Keratinocyte (primary cell): ENCODE measurements at regions not wholly inside any gene's neighbourhood (a gene's known extent, or its start where the extent isn't known, plus 50 kb on each side); places are given as distances from the start of the nearest gene placed in this dataset.

ENCODE experiments used
- DNase-seq: peaks from one replicate; pipeline ENCODE4 v3.0.0-alpha.2; 2011; ENCODE audit warnings: low read depth, missing footprints, low spot score
- FAIRE-seq: peaks from 2 replicates; lab custom pipeline; 2011; peaks lifted over from hg19 to GRCh38; lab: Jason Lieb, UNC
- H2AFZ ChIP-seq: 2 replicates; pipeline ENCODE4 v1.6.0; 2012; ENCODE audit warnings: low read length, control low read depth, inconsistent platforms; ENCODE audit not compliant: control insufficient read depth
- H3K27ac ChIP-seq: 2 replicates; pipeline ENCODE4 v1.5.1; 2011; ENCODE audit warnings: low read length; ENCODE audit not compliant: control insufficient read depth, insufficient read depth
- H3K27me3 ChIP-seq: 3 replicates; pipeline ENCODE4 v1.6.0; 2011; ENCODE audit warnings: low read length; ENCODE audit not compliant: control insufficient read depth, insufficient read depth; ENCODE audit errors: extremely low read depth
- H3K36me3 ChIP-seq, 2 experiments: 2 replicates in 1 of 2; 3 replicates in 1 of 2; pipeline ENCODE4 v1.5.1; 2011; ENCODE audit warnings: low read length in 2 of 2, mild to moderate bottlenecking in 1 of 2; ENCODE audit not compliant: control insufficient read depth in 2 of 2, insufficient read depth in 2 of 2; ENCODE audit errors: extremely low read depth in 1 of 2
- H3K4me1 ChIP-seq: 3 replicates; pipeline ENCODE4 v1.5.1; 2011; ENCODE audit warnings: low read length; ENCODE audit not compliant: control insufficient read depth, insufficient read depth; ENCODE audit errors: extremely low read depth
- H3K4me2 ChIP-seq: 3 replicates; pipeline ENCODE4 v1.6.0; 2011; ENCODE audit warnings: low read depth, low read length; ENCODE audit not compliant: control insufficient read depth, insufficient read depth; ENCODE audit errors: extremely low read depth
- H3K4me3 ChIP-seq, 3 experiments: fragments of 200-600 bp in 1 of 3; sonication (generic) in 1 of 3; 2 replicates in 2 of 3; 3 replicates in 1 of 3; pipeline ENCODE4 v1.5.1; 2011 to 2016; ENCODE audit warnings: low read length in 3 of 3, mild to moderate bottlenecking in 3 of 3, control low read depth in 2 of 3, inconsistent platforms in 1 of 3, low read depth in 1 of 3, mixed read lengths in 1 of 3, mixed run types in 1 of 3, moderate library complexity in 1 of 3; ENCODE audit not compliant: control insufficient read depth in 2 of 3, insufficient read depth in 2 of 3; ENCODE audit errors: extremely low read depth in 1 of 3
- H3K79me2 ChIP-seq: 2 replicates; pipeline ENCODE4 v1.6.0; 2012; ENCODE audit warnings: low read length; ENCODE audit not compliant: control insufficient read depth, insufficient read depth
- H3K9ac ChIP-seq: 3 replicates; pipeline ENCODE4 v1.6.0; 2011; ENCODE audit warnings: low read length; ENCODE audit not compliant: control insufficient read depth, insufficient read depth; ENCODE audit errors: extremely low read depth
- H3K9me1 ChIP-seq: 3 replicates; pipeline ENCODE4 v1.6.0; 2011; ENCODE audit warnings: low read length; ENCODE audit not compliant: control insufficient read depth, insufficient read depth; ENCODE audit errors: extremely low read depth
- H3K9me3 ChIP-seq: 2 replicates; pipeline ENCODE4 v1.5.1; 2012; ENCODE audit warnings: low read depth, low read length; ENCODE audit not compliant: control insufficient read depth
- H4K20me1 ChIP-seq: 3 replicates; pipeline ENCODE4 v1.6.0; 2011; ENCODE audit warnings: low read length; ENCODE audit not compliant: control insufficient read depth, insufficient read depth; ENCODE audit errors: extremely low read depth
- CTCF ChIP-seq, 3 experiments: IDR thresholded peaks in 1 of 3; conservative IDR thresholded peaks in 1 of 3; optimal IDR thresholded peaks in 1 of 3; 2 replicates in 2 of 3; 3 replicates in 1 of 3; pipeline versions ENCODE3 to v1.5.1; 2011; ENCODE audit warnings: low read length in 3 of 3, mild to moderate bottlenecking in 3 of 3, moderate library complexity in 2 of 3, control low read depth in 1 of 3, inconsistent platforms in 1 of 3; ENCODE audit not compliant: insufficient read depth in 2 of 3; ENCODE audit errors: extremely low read depth in 1 of 3
- EZH2 ChIP-seq: IDR thresholded peaks from one replicate; pipeline ENCODE4 v1.6.1; 2012; ENCODE audit warnings: inconsistent platforms, mild to moderate bottlenecking, low read length, moderate library complexity
- dilution Hi-C: fragments of 300-500 bp; cut with MboI; formaldehyde crosslinking; loops from one replicate; pipeline ENCODE4 v1.7.0; 2020; ENCODE audit warnings: low sequenced_read_pairs; ENCODE audit not compliant: extremely low pct_ligation_motif_present

GRCh38 chr10:6813856-6814255 is 233.8 kb upstream of the PRKCQ start:
- H3K4me3 ChIP-seq = no peak overlapping the region
- H2AFZ ChIP-seq = no peak overlapping the region
- no peak overlapping the region for H3K27ac ChIP-seq
- H3K9me1 ChIP-seq = no peaks in the 10 kb centered on the region
- H3K27me3 ChIP-seq = no peaks in the 10 kb centered on the region
- H3K79me2 ChIP-seq = no peaks in the 10 kb centered on the region
- H3K4me1 ChIP-seq = no peaks in the 10 kb centered on the region
- H3K4me2 ChIP-seq = no peak overlapping the region
- dilution Hi-C loops = no loop called here
- peaks cover 3% of the 10 kb centered on the region for H4K20me1 ChIP-seq
- FAIRE-seq = no peak
- peaks cover 1 to 4% of the 10 kb centered on the region in 2 experiments for H3K36me3 ChIP-seq
- no peak for TF ChIP-seq CTCF (optimal IDR thresholded peaks at IDR 0.05 in 1 of 3, IDR thresholded peaks at IDR 0.05 in 1 of 3, conservative IDR thresholded peaks at IDR 0.05 in 1 of 3; ENCODE audit: extremely low read depth in 1 of 3, insufficient read depth in 2 of 3, low read length in 3 of 3)
- TF ChIP-seq EZH2 = no peak
- DNase-seq = no peak
- H3K9ac ChIP-seq = no peak overlapping the region
- H3K9me3 ChIP-seq = no peaks in the 10 kb centered on the region

- peaks cover 0 to 4% of the 10 kb centered on the region in 2 experiments for H3K36me3 ChIP-seq
Observed at GRCh38 chr10:6813306-6813705, 233.2 kb upstream of the PRKCQ start.

More at GRCh38 chr10:6813306-6813705, 233.2 kb upstream of the PRKCQ start:
- no peak overlapping the region for H3K9ac ChIP-seq
- dilution Hi-C loops = no loop called here
- no peak overlapping the region for H3K4me3 ChIP-seq
- no peak for FAIRE-seq
- H3K79me2 ChIP-seq = no peaks in the 10 kb centered on the region
- no peak for TF ChIP-seq EZH2
- no peak for TF ChIP-seq CTCF (optimal IDR thresholded peaks at IDR 0.05 in 1 of 3, IDR thresholded peaks at IDR 0.05 in 1 of 3, conservative IDR thresholded peaks at IDR 0.05 in 1 of 3; ENCODE audit: extremely low read depth in 1 of 3, insufficient read depth in 2 of 3, low read length in 3 of 3)
- no peaks in the 10 kb centered on the region for H3K4me1 ChIP-seq
- no peaks in the 10 kb centered on the region for H3K9me3 ChIP-seq
- no peaks in the 10 kb centered on the region for H3K27me3 ChIP-seq
- no peaks in the 10 kb centered on the region for H3K9me1 ChIP-seq
- H3K27ac ChIP-seq = no peak overlapping the region
- no peak for DNase-seq
- H2AFZ ChIP-seq = no peak overlapping the region
- H3K4me2 ChIP-seq = no peak overlapping the region
- peaks cover 3% of the 10 kb centered on the region for H4K20me1 ChIP-seq
